ENCODE measurements at regions not wholly inside any gene's neighbourhood (a gene's known extent, or its start where the extent isn't known, plus 50 kb on each side); places are given as distances from the start of the nearest gene placed in this dataset.

DNA sequence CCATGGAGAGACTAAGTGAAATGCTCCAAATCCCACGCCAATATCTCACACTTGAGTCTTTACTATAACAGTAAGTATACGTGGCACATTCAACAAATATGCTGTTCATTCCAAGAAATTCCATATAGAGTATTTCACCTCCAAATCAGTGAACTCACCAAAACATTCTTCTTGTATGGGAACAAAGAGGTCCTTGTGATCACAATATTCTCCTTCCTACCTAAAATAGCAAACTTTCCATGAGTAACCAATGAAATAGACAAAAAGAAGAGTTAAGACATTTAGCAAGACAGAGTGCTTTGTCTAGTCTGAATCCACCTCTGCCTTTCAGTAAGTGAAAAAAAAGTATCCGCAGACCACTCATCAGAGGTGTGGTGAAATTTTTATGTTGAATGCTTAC is 77.3 kb upstream of the NXPH1 start:
- TF ChIP-seq, protein P1, sequence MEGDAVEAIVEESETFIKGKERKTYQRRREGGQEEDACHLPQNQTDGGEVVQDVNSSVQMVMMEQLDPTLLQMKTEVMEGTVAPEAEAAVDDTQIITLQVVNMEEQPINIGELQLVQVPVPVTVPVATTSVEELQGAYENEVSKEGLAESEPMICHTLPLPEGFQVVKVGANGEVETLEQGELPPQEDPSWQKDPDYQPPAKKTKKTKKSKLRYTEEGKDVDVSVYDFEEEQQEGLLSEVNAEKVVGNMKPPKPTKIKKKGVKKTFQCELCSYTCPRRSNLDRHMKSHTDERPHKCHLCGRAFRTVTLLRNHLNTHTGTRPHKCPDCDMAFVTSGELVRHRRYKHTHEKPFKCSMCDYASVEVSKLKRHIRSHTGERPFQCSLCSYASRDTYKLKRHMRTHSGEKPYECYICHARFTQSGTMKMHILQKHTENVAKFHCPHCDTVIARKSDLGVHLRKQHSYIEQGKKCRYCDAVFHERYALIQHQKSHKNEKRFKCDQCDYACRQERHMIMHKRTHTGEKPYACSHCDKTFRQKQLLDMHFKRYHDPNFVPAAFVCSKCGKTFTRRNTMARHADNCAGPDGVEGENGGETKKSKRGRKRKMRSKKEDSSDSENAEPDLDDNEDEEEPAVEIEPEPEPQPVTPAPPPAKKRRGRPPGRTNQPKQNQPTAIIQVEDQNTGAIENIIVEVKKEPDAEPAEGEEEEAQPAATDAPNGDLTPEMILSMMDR (IDR thresholded peaks at IDR 0.05; ENCODE audit: insufficient read depth, low read depth, low read length), result no peak
- TF ChIP-seq EZH2 (IDR thresholded peaks at IDR 0.05; ENCODE audit: insufficient read depth, low read length), result no peak
